ENCODE measurements at regions not wholly inside any gene's neighbourhood (a gene's known extent, or its start where the extent isn't known, plus 50 kb on each side); places are given as distances from the start of the nearest gene placed in this dataset.

GRCh38 chr1:55536545-55536865 is 321.3 kb upstream of the USP24 start:
- TF ChIP-seq CTCF (IDR thresholded peaks at IDR 0.05) (no peak), POLR2A (IDR thresholded peaks at IDR 0.05) (no peak)

Measured in lower leg skin (tissue), 3 donors.